Stimulated activated CD4-positive, alpha-beta T cell treated with anti-CD3 and anti-CD28 coated beads, Interleukin-15, amount 100 ng/mL, for 24 hours (primary cell): ENCODE measurements at regions not wholly inside any gene's neighbourhood (a gene's known extent, or its start where the extent isn't known, plus 50 kb on each side); places are given as distances from the start of the nearest gene placed in this dataset.

Source experiments
- DNase-seq: peaks from one replicate; pipeline ENCODE4 v3.0.0-alpha.2; 2020

DNA sequence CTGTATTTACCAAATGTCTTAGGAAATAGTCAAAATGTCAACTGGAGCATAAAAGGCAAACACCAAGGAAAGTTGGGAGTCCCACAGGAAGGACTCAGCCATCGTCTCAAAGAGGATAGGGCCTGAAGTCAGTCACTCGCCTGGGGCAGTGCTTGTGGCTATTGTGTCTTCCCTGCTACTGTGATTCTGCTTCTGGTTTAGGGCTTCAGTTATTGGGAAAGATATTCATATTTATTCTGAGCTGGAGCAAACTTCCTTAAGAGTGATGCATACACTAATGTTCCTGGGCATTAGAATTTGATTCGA is 118.1 kb downstream of the EDEM1 start:
- DNase-seq = no peak

DNA sequence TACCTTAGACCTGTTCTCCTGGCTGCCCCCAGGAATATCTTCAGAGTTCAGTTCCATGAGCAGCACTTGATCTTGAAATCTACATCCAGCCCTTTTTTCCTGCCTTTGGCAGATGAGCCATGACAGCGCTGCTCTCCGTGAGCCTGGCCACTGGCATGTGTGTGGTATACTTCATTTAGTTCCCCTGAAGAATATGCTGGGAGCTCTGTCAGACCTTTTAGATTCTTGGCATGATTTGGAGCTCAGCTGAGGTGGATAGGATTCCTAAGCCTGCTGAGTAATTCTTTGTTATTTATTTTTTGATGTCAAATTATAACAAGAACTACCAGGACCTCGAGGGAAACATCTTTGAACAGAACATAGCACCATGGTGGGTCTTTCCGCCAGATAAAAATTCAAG is 121.7 kb downstream of the EDEM1 start:
- no peak for DNase-seq

DNA sequence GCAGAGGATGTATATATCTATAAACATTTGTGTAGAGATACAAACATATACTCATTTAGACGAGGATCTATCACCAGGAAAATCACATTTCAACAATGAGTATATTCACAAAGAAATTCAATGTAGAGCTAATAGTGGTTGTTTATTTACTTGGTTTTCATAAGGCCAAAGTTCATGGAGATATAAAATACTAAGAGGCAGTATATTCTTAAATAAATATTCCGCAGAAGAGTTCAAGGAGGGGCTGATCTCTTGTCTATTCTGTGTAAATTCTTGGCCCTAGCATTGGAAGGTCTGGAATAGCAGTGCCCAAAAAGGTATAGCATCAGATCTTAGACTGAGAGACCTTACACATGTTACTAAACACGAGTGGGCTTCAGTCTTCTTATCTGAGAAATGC is 122.1 kb downstream of the EDEM1 start:
- no peak for DNase-seq

DNA sequence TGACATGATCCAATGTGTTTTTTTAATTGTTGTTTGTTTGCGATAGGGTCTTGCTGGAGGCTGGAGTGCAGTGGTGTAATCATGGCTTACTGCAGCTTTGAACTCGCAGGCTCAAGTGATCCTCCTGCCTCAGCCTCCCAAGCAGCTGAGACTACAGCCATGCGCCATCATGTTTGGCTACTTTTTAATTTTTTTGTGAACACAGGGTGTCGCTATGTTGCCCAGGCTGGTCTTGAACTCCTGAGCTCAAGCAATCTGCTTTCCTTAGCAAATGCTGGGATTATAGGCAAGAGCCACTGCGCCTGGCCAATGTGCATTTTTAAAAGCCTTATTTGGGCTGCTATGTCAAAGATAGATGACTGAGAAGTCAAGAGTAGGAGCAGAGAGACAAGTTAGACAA is 123.0 kb downstream of the EDEM1 start:
- no peak for DNase-seq

DNA sequence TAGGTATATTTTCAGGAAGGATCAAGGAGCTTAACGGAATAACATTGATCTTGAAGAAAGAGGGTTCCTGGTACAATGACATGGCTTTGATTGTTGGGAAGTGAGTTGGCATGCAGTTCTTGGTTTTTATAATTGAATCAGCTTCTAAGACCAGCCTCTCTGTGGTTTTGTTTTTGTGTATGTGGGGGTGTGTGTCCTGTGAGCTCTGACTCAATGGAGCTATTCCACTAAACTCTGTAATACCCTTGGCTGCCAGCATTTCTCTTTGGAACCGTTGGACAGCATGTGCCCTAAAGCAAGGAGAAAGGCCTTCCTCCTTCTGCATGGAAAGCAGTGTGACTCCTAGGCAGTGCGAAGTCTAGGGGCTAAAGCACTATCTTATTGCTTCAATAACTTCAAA is 124.8 kb downstream of the EDEM1 start:
- DNase-seq = no peak

DNA sequence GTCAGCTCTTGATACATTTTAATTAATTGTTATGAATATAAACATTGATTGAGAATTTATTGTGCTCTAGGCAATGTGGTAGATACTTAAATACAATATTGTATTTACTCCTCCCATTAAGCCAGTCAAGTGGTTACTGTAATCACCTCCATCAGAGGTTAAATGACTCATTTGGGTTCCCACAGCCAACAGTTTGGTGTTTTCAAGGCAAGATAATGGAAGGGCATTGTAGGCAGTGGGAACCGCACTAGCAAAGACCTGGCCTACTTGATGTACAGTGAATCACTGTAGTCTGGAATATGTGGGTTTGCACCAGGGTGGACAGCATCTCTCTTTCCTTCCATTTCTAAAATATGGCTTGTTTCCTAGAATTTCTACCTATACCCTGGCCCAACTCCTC is 127.4 kb downstream of the EDEM1 start:
- no peak for DNase-seq

DNA sequence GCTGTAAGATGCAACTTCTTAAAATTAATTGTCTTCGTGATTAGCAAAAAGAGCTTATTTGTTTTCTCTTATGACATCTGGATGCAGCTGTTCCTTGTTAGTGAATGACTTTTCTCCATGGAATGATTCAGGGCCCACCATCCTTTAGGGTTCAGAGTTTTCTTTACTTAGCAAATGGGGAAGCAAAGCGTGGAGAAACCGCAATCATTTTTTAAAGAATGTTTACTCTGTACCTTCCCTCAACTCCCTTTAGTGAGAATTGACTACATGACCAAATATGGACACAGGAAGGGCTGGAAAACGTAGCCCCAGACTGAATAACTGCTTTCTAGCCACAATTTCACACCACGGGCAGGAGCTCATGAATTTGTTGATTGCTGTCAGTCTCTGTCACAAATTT is 130.1 kb downstream of the EDEM1 start:
- DNase-seq = no peak

DNA sequence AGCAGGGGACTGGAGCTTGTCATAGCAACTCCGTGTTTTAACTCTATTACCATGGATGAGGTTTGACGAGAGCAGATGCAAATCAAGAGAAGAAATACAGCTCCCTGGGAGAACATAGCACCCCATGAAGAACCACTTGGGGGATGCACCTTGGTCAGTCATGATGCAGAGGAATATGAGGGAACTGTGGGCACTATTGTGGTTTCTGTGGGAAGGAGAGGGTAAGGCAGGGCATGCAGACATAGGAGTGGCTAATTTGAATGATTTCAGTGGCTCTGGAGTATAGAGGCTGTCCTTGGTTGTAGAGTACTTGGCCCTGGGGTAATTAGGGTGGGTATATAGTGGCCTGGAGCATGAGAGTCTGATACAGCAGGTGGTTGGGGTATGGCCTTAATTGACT is 131.9 kb downstream of the EDEM1 start:
- no peak for DNase-seq

DNA sequence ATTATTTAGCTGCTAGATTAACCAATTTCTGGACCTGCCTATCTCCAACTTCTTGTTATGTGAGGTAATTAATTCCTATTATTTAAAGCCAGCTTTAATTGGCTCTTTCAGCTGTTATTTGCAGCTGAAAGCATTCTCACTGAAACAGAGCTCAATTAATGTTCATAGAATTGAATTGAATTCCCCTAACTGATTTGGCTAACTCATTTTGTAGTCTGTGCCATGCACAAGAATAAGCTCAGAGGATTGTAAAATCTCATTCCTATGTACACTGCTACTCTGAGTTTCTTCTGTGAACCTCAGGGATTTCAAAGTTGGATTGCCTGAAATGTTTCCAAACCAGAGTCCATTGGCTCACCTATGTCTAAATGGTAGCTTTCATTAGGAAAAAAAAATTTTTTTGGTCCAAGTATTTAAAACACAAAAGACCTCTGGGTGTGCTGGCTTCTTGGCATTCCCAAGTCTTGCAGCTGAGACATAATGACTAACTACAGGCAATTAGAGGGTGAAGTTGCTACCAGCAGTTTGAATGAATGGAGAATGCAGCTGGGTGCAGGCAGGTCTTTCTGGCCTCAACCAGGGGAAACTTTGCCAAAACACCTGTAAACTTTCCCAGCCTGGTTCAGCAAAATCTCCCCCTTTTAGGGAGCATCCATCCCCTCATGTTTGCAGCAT is 134.3 kb downstream of the EDEM1 start:
- no peak for DNase-seq

DNA sequence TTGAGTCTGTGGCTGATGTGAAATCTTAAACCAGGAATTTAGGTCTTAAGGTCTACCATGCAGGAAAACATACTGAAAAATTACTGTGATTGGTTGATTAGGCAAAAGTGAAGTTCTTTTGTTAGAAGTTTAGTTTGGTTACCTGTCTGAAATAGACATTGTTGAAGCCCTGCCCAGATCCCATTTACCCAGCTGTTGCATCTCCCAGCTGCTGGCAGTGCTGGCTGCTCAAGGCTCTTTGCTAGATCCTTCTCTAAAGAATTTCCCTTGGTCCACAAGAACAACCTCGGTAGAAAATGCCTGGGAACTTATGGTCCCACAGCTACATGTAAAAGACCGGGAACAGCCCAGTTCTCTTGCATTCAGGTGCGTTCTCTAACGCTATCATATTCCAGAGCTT is 137.3 kb downstream of the EDEM1 start:
- DNase-seq = no peak

DNA sequence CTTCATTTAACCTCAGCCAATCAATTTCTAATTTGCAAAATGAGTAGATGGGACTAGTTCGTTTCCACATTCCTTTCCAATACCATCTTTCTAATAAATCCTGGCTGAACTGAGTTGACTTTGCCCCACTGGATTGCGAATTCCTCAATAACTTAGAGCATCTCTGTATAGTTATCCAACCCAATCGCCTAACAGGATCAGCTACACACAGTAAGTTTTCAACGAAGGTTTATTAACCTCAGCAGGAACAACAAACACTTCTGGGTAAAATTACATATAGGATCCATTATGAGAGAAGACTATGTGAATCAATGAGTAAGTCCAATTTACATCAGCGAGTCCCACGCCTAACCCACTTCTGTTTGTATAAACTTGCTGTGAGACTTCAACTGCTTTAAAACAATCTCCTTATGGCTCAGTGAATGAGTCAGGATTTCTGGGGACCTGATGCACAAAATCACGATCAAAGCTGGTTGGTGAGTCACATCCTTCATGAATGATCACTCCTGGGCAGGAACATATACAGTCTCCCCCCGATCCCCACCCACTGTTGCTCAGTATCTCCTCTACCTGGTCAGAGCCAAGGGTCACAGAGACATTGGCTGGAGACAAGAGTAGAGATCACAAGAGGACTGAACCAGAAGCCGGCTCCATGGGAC is 142.8 kb downstream of the EDEM1 start:
- DNase-seq = peak; percentile 41

DNA sequence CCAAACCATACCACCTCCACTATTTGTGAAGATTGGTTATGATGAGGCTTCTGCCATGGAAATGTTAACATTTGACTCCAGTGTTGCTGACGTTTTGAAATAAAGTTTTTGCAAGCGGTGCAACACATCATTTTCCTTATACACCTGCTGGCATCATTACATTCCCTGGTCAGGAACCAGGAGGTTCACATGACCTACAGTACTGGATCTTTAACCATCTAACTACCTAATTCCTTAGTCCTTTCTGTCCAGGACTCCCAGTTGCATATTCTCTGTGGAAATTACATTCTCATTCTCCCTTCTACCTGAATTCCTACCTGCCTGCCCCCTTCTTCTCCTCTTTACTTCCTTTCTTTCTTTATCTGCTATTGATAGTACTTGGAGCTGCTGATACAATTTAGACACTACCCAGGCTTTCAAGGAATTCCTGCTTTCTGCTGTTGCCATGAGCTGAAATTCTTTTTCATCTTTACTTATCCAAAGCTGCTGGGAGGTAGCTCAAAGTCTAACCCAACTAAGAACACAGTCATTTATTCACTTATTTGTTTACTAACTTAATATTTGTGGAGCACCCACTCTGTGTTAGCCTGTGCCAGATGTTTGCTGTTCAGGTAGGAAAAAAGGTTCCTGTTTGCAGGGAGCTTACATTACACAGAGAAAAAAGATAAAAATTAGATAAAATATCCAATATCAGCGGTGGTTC is 144.2 kb downstream of the EDEM1 start:
- DNase-seq = no peak

DNA sequence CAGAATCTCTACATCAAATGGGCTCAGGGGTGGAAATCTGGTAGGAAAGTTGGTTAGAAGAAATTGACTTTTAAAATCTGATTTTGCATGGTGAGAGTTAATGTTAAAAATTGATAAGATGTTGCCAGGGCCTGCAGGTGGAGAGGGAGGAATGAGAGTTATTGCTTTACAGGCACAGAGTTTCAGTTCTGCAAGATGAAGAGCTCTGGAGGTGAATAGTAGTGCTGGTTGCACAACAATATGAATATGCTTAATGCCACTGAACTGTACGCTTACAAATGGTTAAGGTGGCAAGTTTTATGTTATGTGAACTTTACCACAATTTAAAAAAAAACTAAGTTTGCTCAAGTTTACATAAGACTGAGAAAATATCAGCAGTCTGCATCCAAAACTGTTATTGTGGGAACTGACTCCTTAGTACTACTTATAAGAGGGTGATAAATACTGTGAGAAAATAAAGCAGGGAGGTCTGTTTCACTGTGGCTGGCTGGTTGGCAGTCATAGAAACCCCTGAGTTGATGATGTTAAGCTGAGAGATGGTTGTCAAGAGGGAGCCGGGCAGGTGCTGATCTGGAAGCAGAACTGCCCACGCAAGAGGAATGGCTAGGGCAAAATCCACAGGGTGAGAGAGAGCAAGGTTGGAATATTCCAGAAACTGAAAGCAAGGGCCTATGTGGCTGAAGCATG is 144.9 kb downstream of the EDEM1 start:
- no peak for DNase-seq

DNA sequence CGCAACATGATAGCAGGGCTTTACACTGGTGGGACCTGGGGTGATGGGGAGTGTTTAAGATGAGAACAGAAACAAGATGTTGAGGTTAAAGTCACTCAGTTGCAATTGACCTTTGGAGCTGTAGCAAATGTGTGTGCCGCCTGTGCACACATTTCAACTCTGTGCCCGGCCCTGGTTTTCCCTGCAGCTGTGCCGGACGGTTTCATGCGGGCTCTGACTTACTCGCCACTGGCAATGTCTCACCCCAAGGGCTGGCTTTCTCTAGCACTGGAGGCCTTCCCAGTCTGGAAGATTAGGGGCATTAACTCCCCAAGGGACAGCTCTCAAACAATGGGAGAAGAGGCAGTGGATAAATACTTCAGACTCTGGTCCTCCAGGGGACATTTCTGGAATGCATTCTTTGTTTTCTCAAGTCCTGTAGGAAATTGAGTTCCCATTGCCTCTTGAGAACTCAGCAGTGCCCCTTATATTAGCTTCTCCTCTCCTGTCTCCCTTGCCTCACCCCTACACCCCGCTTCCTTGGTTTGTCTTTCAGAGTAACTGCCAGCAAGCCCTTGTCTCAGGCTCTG is 152.5 kb downstream of the EDEM1 start:
- no peak for DNase-seq

DNA sequence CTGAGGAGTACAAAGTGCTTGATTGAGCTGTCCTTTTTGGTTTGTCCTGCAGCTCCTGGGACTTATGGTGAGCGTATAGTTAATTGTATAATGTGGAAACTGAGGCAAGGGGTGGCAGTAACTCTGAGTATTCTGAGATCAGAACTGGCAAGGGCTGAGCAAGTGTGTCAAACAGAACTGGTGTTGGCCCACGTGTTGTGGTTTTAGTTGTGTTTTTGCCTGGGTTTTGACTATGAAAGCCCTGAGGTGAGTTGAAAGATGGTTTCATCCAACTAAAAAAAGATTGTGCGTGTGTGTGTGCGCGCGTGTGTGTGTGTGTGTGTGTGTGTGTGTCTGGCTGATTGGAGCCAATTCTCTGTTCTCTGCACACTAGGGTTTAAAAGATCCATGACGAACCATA is 154.1 kb downstream of the EDEM1 start:
- no peak for DNase-seq

DNA sequence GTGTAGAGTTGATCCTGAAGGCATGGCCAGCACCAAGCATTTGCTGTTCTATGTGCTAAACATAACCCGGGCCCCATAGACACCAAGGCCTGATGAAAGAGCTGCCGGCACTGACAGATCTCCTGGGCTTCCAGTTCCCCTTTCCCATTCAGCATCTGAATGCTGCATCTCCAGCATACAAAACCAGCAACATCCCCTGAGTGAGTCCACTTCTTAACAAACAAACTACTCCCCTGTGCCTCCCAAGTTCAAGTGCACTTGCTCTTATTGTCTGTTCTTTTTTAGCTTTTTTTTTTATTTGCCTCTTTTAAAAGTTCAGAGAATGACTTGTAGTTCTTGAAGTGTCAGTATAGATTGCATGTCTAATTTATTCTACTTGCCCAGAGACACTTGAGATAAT is 156.0 kb downstream of the EDEM1 start:
- DNase-seq = no peak

DNA sequence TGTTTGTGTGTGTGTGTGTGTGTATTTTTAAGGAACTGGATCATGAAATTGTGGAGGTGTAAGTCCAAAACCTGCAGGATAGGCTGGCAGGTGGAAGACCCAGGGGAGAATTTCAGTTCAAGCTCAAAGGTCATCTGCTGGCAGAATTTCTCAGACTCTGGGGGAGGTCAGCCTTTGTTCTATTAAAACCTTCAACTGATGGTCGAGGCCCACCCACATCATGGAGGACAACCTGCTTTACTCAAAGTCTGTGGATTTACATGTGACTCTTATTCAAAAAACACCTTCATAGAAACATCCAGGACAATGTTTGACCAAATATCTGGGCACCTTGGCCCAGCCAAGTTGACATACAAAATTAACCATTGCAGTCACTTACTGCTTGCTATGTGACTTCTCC is 157.2 kb downstream of the EDEM1 start:
- DNase-seq = no peak

DNA sequence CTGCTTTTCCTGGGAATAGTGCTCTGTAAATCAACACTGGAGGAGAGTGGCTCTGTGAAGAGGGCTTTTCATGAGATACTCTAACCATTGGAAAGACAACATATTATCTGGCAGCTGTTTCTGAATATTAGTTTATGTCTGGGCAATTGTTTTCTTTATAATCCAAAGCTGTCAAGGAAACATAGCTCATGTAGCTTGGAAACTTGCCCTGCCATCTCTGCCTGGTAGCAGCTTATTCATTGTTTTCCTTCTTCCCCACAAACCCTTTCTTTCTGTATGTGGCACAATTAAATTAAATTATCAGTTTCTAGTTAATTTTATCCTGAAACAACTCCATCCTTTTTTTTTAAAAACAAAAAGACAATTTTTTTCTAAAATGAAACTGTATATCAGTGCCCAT is 160.0 kb downstream of the EDEM1 start:
- no peak for DNase-seq

DNA sequence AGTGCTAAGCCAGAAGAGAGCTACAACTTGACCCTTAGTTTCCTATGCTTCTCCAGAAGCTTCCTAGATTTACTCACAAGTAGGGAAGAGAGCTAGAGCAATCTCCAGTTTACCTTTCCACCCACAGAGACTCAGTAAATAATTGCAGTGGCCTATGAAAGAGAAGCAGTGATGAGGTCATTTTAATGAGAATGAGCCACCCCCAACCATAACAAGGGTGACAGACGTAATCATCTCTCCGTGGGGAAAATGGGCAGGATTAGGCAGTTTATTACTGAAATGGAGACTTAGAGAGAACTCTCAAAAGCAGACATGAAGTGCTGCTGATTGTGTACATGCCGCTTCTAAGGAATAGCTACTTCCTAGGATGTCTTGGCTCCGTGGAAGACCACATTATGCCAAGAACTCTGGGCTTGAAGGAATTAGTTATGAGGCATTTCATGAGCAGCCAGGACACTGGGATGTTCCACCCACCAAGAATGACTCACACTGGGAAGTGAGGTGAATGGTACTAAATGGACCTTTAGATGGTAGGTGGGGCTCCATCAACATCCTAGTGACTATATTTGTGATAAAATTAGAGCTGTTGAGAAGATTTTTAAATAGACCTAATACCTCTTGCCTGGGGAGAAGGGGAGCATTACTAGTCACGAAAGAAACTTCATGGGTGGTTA is 160.9 kb downstream of the EDEM1 start:
- DNase-seq = no peak

DNA sequence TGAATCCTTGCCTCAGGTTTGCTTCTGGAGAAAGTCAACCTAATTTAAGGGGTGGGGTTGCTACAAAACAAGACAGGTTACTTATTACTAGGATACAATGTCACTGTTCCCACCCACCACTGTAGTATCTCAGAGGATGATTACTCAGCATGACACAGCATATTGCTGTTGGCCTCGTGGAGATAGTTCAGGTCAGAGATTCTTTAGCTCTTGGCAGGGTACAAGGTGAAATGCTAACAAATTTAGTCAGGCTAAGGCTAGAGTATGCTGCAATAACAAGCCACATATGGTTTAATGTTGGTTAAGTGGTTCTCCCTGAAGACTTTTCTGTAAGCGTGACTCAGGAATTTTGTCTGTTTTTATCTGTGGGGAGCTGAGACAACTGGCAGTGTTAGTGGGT is 161.8 kb downstream of the EDEM1 start:
- no peak for DNase-seq

DNA sequence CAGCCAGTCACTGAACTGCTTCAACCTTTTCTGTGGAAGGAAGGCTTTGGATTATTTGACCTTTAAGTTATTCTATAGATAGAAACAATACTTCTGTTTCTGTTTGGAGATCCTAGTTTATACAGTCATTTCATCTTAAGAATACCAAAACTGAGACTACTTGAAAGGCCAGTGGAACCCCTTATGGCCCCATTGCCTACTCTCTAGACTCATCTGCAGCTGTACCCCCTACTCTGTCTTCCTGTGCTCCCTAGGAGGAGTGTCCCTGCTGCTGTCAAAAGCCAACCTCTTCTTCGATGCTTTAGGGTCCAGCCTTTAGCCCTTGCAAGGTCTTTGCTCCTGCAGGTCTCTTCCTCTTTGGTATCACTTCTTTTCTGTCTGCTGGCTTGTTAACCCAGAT is 169.6 kb downstream of the EDEM1 start:
- DNase-seq = no peak

DNA sequence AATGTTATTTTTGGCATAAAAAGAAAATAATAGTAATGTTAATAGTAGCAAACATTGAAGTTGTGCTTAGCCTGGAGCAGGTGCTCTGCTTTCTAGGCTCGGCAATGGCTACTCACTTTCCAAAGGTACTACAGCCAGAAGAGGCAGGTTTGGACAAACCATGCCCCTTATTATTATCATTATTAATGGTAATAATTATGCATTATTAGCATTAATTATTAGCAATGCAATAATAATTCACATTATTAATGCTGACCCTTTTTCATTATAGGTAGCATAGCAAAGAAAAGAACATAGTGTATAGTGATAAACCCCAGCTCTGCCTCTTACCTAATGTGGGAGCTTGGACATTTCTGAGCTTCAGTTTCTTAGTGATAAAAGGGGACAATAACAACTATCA is 171.4 kb downstream of the EDEM1 start:
- no peak for DNase-seq

DNA sequence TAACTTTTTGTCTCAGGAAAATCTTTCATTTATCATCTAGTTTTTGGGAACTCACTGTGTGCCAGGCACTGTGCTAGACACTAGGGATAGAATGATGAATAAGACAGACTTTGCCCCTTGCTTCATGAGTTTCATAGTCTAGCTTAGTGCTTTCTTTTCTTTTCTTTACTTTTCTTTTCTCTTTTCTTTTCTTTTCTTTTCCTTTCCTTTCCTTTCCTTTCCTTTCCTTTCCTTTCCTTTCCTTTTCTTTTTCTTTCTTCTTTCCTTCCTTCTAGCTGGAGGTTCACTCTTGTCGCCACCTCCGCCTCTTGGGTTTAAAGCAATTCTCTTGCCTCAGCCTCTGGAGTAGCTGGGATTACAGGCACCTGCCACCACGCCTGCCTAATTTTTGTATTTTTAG is 172.9 kb downstream of the EDEM1 start:
- no peak for DNase-seq
